ENCODE measurements at regions not wholly inside any gene's neighbourhood (a gene's known extent, or its start where the extent isn't known, plus 50 kb on each side); places are given as distances from the start of the nearest gene placed in this dataset.

DNA sequence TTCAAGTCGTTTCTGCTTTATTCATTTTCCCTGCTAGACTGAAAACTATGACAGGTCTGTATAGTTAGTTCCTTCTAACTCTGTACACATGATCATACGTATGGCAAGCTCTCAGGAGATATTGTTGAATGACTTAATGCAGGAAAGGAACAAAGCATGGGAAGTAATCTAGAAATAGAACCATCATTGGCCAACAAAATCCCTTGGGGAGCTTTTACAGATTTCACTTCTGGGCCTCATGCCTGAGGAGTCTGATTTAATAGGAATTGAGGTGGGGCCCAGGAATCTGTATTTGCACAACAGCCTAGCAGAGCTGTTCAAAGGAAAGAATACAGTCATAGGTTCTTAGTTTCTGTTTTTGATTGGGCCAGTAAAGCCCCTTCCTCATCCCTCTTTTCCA is 229.2 kb downstream of the MAP2K6 start:
- Histone ChIP-seq H3K27ac (no peak overlapping the region), H3K4me3 (no peak overlapping the region), H3K4me1 (no peaks in the 10 kb centered on the region), H3K27me3 (ENCODE audit: insufficient read depth in 3 of 3, low read length in 2 of 3) (no peaks in the 10 kb centered on the region), H3K9me3 (no peaks in the 10 kb centered on the region), H3K36me3 (ENCODE audit: insufficient read depth in 1 of 2, low read depth in 1 of 2) (no peaks in the 10 kb centered on the region)
- DNase-seq (no peak), ATAC-seq (no peak)
- TF ChIP-seq, protein P1, sequence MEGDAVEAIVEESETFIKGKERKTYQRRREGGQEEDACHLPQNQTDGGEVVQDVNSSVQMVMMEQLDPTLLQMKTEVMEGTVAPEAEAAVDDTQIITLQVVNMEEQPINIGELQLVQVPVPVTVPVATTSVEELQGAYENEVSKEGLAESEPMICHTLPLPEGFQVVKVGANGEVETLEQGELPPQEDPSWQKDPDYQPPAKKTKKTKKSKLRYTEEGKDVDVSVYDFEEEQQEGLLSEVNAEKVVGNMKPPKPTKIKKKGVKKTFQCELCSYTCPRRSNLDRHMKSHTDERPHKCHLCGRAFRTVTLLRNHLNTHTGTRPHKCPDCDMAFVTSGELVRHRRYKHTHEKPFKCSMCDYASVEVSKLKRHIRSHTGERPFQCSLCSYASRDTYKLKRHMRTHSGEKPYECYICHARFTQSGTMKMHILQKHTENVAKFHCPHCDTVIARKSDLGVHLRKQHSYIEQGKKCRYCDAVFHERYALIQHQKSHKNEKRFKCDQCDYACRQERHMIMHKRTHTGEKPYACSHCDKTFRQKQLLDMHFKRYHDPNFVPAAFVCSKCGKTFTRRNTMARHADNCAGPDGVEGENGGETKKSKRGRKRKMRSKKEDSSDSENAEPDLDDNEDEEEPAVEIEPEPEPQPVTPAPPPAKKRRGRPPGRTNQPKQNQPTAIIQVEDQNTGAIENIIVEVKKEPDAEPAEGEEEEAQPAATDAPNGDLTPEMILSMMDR (IDR thresholded peaks at IDR 0.05) = no peak
- intact Hi-C loops (cut with DNase I) = no loop called here
- 57 to 63% (median 59%) methylated on average over 2 of the region's 2 CpGs for WGBS, 3 donors

DNA sequence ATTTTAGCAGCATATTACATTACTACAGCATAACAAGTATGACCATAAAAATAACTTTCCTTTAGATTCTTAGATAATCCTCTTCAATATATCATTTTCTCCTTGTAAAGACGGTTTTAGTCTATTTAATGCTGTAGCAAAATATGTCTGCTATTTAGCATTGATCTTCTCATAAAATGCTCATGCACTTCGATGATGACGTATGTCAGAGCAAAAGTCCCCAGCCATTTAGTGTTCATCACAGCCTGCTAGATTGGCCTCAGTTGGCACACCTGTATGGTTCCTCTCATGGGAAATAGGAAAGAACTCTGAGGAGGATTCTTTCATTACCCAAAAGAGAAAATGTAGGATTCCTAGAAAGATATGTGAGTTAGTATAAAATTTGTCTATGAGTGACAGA is 232.2 kb downstream of the MAP2K6 start:
- DNase-seq (no peak), ATAC-seq (no peak)
- Histone ChIP-seq H3K27me3 (ENCODE audit: insufficient read depth in 3 of 3, low read length in 2 of 3) (no peaks in the 10 kb centered on the region), H3K9me3 (no peaks in the 10 kb centered on the region), H3K27ac (no peak overlapping the region), H3K4me3 (no peak overlapping the region), H3K36me3 (ENCODE audit: insufficient read depth in 1 of 2, low read depth in 1 of 2) (no peaks in the 10 kb centered on the region), H3K4me1 (no peaks in the 10 kb centered on the region)
- WGBS, 3 donors = 57 to 76% (median 64%) methylated on average over 3 of the region's 3 CpGs
- intact Hi-C loops (cut with DNase I) = no loop called here
- TF ChIP-seq, protein P1 (IDR thresholded peaks at IDR 0.05) = no peak

DNA sequence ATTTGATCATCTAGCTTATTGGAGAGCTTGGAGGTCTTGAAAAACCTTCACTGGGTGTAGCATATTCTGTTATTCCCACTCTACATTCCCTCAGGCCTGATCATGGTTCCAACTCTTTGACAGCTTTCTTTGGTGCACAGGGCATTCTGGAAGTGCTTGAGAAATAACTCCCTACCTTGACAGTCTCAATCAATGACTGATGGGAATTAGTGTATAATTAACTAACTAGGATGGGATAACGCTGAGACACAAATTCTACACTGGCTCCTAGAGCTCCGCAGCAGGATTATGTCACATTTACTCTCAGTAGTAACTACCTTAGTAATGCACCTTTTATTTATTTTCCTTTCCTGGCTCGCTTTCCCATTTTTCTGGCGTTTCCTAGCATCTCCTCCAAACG is 236.4 kb downstream of the MAP2K6 start:
- no peaks in the 10 kb centered on the region for H3K9me3 ChIP-seq
- H3K4me3 ChIP-seq = no peak overlapping the region
- TF ChIP-seq, protein P1 (IDR thresholded peaks at IDR 0.05) = no peak
- H3K36me3 ChIP-seq (ENCODE audit: insufficient read depth in 1 of 2, low read depth in 1 of 2) = no peaks in the 10 kb centered on the region
- no peak overlapping the region for H3K27ac ChIP-seq
- H3K4me1 ChIP-seq = peaks cover 9% of the 10 kb centered on the region
- WGBS, 3 donors = 92 to 97% (median 96%) methylated on average over 5 of the region's 5 CpGs
- ATAC-seq (no peak), DNase-seq (no peak)
- intact Hi-C loops (cut with DNase I) = loop anchor here in 1 of 2 donors (10.0 kb wide), 1 partner anchor 184 kb away; no protein-coding TSS in a partner anchor
- H3K27me3 ChIP-seq (ENCODE audit: insufficient read depth in 3 of 3, low read length in 2 of 3) = no peaks in the 10 kb centered on the region

DNA sequence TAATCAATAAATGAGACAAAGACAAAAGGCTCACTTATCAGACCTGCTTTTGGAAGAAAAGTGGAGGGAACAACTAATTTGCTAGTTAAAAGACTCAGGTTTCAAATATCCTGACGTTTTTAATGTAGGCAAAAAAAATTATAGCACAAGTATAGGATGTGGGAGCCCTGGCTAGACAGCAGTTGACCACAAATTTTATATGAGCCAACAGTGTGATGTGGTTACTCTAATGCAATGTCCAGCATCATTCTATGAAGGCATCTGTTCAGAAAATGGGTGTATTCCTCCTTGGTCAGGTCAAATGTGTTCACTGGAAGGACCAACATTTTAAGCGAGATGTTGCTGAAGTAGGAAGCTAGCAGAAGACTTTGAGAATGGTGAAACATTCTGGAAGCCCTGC is 237.4 kb downstream of the MAP2K6 start:
- H3K4me3 ChIP-seq = no peak overlapping the region
- ATAC-seq (no peak), DNase-seq (no peak)
- H3K9me3 ChIP-seq = no peaks in the 10 kb centered on the region
- intact Hi-C loops (cut with DNase I) = loop anchor here in 1 of 2 donors (10.0 kb wide), 1 partner anchor 183 kb away; no protein-coding TSS in a partner anchor
- H3K27me3 ChIP-seq (ENCODE audit: insufficient read depth in 3 of 3, low read length in 2 of 3) = no peaks in the 10 kb centered on the region
- H3K36me3 ChIP-seq (ENCODE audit: insufficient read depth in 1 of 2, low read depth in 1 of 2) = no peaks in the 10 kb centered on the region
- TF ChIP-seq, protein P1 (IDR thresholded peaks at IDR 0.05) = no peak
- H3K4me1 ChIP-seq = peaks cover 12% of the 10 kb centered on the region
- 71 to 78% (median 77%) methylated on average over 2 of the region's 2 CpGs for WGBS, 3 donors
- no peak overlapping the region for H3K27ac ChIP-seq

All from psoas muscle (tissue), 7 donors.